Duodenal mucosa (tissue), 2 donors: ENCODE measurements at regions not wholly inside any gene's neighbourhood (a gene's known extent, or its start where the extent isn't known, plus 50 kb on each side); places are given as distances from the start of the nearest gene placed in this dataset.

ENCODE experiments used
- H3K27ac ChIP-seq: one replicate; pipeline ENCODE4 v1.7.0; 2013; ENCODE audit warnings: low read depth, low read length
- H3K27me3 ChIP-seq, 2 donors: one replicate each; pipeline ENCODE4 v1.7.0; 2013; ENCODE audit warnings: low read length in 2 of 2, control low read depth in 1 of 2; ENCODE audit not compliant: insufficient read depth in 2 of 2, control insufficient read depth in 1 of 2
- H3K36me3 ChIP-seq, 2 donors: one replicate each; pipeline ENCODE4 v1.7.0; 2013; ENCODE audit warnings: low read length in 2 of 2, control low read depth in 1 of 2; ENCODE audit not compliant: insufficient read depth in 2 of 2, control insufficient read depth in 1 of 2
- H3K4me1 ChIP-seq, 2 donors: one replicate each; pipeline ENCODE4 v1.7.0; 2013; ENCODE audit warnings: low read length in 2 of 2, control low read depth in 1 of 2; ENCODE audit not compliant: insufficient read depth in 2 of 2, control insufficient read depth in 1 of 2
- H3K4me3 ChIP-seq, 2 donors: one replicate each; pipeline ENCODE4 v1.7.0; 2013; ENCODE audit warnings: low read length in 2 of 2, low read depth in 1 of 2
- H3K9ac ChIP-seq, 2 donors: one replicate each; pipeline ENCODE4 v1.7.0; 2013; ENCODE audit warnings: low read length in 2 of 2, low read depth in 1 of 2
- H3K9me3 ChIP-seq, 2 donors: one replicate each; pipeline ENCODE4 v1.7.0; 2013; ENCODE audit warnings: low read length in 2 of 2, control low read depth in 1 of 2; ENCODE audit not compliant: control insufficient read depth in 1 of 2

- no peak overlapping the region for H3K27ac ChIP-seq
These were observed 413.9 kb downstream of the COG6 start for GRCh38 chr13:40069173-40070044.

DNA sequence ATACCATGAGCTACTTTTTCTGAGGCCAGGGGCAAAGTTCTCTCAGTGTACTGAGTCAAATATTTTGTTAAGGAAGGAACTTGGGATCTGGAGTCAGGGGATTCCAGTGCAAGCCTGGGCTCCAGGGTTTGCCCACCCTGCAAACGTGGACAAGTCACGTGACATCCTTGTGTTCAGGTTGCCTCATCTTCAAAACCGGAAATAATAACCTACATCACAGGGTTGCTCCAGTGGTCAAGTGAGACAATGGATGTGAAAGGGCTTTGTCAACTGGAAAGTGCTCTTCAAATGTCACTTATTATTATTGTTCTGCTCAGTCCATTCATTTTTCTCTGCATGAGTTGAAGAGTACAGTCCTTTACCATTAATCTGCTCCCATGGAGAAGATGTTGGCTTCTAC, 414.9 kb downstream of the COG6 start:
- Histone ChIP-seq H3K4me1 (no peaks in the 10 kb centered on the region), H3K27me3 (no peaks in the 10 kb centered on the region), H3K36me3 (no peaks in the 10 kb centered on the region), H3K4me3 (no peak overlapping the region), H3K9ac (no peak overlapping the region), H3K9me3 (no peaks in the 10 kb centered on the region), H3K27ac (no peak overlapping the region)

More at GRCh38 chr13:40069173-40070044, 413.9 kb downstream of the COG6 start:
- no peaks in the 10 kb centered on the region for H3K4me1 ChIP-seq
- no peaks in the 10 kb centered on the region for H3K27me3 ChIP-seq
- H3K9me3 ChIP-seq = no peaks in the 10 kb centered on the region
- H3K9ac ChIP-seq = no peak overlapping the region
- no peak overlapping the region for H3K4me3 ChIP-seq
- no peaks in the 10 kb centered on the region for H3K36me3 ChIP-seq

- Histone ChIP-seq H3K9ac (no peak overlapping the region), H3K4me3 (no peak overlapping the region), H3K27me3 (no peaks in the 10 kb centered on the region), H3K36me3 (no peaks in the 10 kb centered on the region), H3K27ac (no peak overlapping the region), H3K4me1 (no peaks in the 10 kb centered on the region), H3K9me3 (no peaks in the 10 kb centered on the region)
These were observed 417.2 kb downstream of the COG6 start for GRCh38 chr13:40072663-40073120.

- Histone ChIP-seq H3K4me3 (no peak overlapping the region), H3K27me3 (no peaks in the 10 kb centered on the region), H3K9ac (no peak overlapping the region), H3K9me3 (no peaks in the 10 kb centered on the region), H3K36me3 (no peaks in the 10 kb centered on the region), H3K4me1 (no peaks in the 10 kb centered on the region), H3K27ac (no peak overlapping the region)
These were observed 418.9 kb downstream of the COG6 start for GRCh38 chr13:40074338-40074737.

- Histone ChIP-seq H3K9me3 (no peaks in the 10 kb centered on the region), H3K9ac (no peak overlapping the region), H3K27me3 (no peaks in the 10 kb centered on the region), H3K27ac (no peak overlapping the region), H3K36me3 (no peaks in the 10 kb centered on the region), H3K4me3 (no peak overlapping the region), H3K4me1 (no peaks in the 10 kb centered on the region)
These were observed 419.8 kb downstream of the COG6 start for GRCh38 chr13:40075281-40075680.

DNA sequence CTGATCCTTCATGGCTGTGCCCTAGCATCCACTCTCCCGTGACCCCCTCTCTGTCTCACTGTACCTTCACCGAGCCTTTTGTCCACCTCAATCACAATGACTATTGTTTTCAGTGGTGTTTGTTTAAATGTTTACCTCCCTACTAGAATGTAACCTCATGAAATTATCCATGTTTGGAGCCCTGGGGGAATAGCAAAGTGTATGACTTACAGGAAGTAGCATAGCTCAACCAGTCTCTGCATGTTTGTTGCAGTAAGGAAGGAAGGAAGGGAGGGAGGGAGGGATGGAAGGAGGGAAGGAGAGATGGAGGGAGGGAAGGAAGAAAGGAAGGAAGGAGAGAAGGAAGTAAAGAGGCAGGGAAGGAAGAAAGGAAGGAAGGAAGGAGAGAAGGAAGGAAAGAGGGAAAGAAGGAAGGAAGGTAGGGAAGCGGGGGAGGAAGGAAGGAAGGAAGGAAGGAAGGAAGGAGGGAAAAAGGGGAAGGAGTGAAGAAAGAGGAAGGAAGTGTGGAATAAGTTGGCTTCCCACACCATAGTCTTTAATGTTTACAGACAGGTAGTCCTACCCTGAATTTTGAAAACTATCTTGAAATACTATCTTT, 421.4 kb downstream of the COG6 start:
- no peaks in the 10 kb centered on the region for H3K36me3 ChIP-seq
- H3K9ac ChIP-seq = no peak overlapping the region
- no peaks in the 10 kb centered on the region for H3K9me3 ChIP-seq
- no peak overlapping the region for H3K27ac ChIP-seq
- H3K27me3 ChIP-seq = no peaks in the 10 kb centered on the region
- H3K4me1 ChIP-seq = no peaks in the 10 kb centered on the region
- H3K4me3 ChIP-seq = no peak overlapping the region

DNA sequence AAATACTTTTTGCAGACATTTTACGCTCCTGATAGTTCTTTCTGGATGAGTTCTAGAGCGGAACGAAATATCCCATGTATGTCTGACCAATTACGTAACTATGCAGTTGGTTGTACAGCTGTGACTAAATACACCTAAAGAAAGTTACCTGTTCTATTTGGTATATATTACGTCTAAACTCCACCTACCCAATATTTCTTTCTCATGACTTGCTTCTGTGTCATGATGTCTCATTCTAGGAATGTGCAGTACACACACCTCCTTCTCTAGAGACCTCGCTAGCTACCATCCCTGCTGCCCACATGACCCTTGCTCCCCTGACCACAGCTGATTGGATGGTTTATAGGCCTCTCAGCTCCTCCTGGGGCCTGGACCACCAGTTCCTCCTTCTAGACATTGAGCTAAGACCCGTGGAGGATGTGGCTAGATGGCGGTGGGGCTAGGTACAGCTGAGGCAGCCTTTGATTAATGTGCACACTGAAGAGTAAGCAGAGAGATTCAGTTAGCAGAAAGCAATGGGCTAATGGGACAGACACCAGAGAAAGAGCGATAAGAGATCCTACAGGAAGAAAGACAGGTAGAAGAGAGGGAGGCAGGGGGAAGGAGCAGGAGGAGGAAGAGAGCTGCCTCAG, 422.1 kb downstream of the COG6 start:
- Histone ChIP-seq H3K4me3 (no peak overlapping the region), H3K27ac (no peak overlapping the region), H3K36me3 (no peaks in the 10 kb centered on the region), H3K4me1 (no peaks in the 10 kb centered on the region), H3K27me3 (no peaks in the 10 kb centered on the region), H3K9me3 (no peaks in the 10 kb centered on the region), H3K9ac (no peak overlapping the region)

GRCh38 chr13:40079721-40080120, 424.3 kb downstream of the COG6 start:
- H3K4me3 ChIP-seq = no peak overlapping the region
- no peaks in the 10 kb centered on the region for H3K27me3 ChIP-seq
- H3K9me3 ChIP-seq = no peaks in the 10 kb centered on the region
- H3K9ac ChIP-seq = no peak overlapping the region
- no peak overlapping the region for H3K27ac ChIP-seq
- no peaks in the 10 kb centered on the region for H3K4me1 ChIP-seq
- H3K36me3 ChIP-seq = no peaks in the 10 kb centered on the region

DNA sequence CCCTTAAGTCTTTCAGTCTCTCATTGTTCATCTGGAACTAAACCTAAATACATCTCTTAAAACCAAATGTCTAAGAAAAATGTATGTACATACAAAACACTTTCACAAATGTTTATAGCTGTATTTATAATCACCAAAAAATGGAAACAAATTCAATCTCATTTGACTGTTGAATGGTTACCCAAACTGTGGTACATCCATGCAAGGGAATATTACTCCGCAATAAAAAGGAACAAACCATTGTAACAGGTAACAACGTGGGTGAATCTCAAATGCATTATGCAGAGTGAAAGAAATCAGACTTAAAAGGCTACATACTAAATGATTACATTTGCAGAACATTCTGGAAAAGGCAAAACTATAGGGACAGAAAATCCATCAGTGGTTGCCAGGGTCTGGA, 425.2 kb downstream of the COG6 start:
- Histone ChIP-seq H3K4me1 (no peaks in the 10 kb centered on the region), H3K9me3 (no peaks in the 10 kb centered on the region), H3K27ac (no peak overlapping the region), H3K27me3 (no peaks in the 10 kb centered on the region), H3K36me3 (no peaks in the 10 kb centered on the region), H3K9ac (no peak overlapping the region), H3K4me3 (no peak overlapping the region)

DNA sequence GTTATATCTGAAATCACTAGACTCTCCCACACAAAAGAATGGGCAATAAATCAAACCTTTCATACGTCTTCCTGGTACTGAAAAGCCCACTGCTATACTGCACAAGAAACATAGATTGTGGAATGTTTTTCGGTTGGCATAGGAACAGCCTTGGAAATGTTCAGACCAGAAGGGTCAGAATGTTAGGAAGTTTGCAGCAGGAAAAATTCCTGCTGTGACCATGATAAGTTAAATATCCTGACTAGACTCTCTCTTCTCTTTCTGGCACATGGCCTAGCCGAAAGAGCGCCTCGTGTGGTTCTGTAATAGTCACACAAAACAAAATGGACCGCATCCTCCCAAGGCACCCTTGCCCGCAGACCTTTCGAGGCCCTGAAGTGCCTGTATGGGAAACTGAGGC, 427.2 kb downstream of the COG6 start:
- H3K9ac ChIP-seq = no peak overlapping the region
- no peaks in the 10 kb centered on the region for H3K36me3 ChIP-seq
- no peak overlapping the region for H3K27ac ChIP-seq
- no peaks in the 10 kb centered on the region for H3K9me3 ChIP-seq
- no peaks in the 10 kb centered on the region for H3K27me3 ChIP-seq
- no peaks in the 10 kb centered on the region for H3K4me1 ChIP-seq
- no peak overlapping the region for H3K4me3 ChIP-seq
